SJCRH30 (cell line): ENCODE measurements at regions not wholly inside any gene's neighbourhood (a gene's known extent, or its start where the extent isn't known, plus 50 kb on each side); places are given as distances from the start of the nearest gene placed in this dataset.
"Not testable (repeated sequence)": the region's sequence is repeated elsewhere in the genome, so short reads cannot be mapped to it uniquely, and the experiment has no call there.

Experiments used
- DNase-seq, 2 experiments: peaks; one replicate each; pipeline ENCODE4 v3.0.0-alpha.2; 2015 to 2020
- H3K27ac ChIP-seq: fragments of 250-450 bp; sonication (Bioruptor Pico); 2 replicates; pipeline ENCODE4 v1.5.1; 2020; ENCODE audit warnings: mild to moderate bottlenecking, moderate library complexity
- H3K27me3 ChIP-seq: fragments of 250-450 bp; sonication (Bioruptor Pico); 2 replicates; pipeline ENCODE4 v1.5.1; 2020; ENCODE audit warnings: mild to moderate bottlenecking, moderate library complexity
- H3K36me3 ChIP-seq: fragments of 250-450 bp; sonication (Bioruptor Pico); 2 replicates; pipeline ENCODE4 v1.5.1; 2020; ENCODE audit warnings: mild to moderate bottlenecking, moderate library complexity
- H3K4me1 ChIP-seq: fragments of 250-450 bp; sonication (Bioruptor Pico); 2 replicates; pipeline ENCODE4 v1.5.1; 2020; ENCODE audit warnings: mild to moderate bottlenecking, moderate library complexity
- H3K4me3 ChIP-seq: fragments of 250-450 bp; sonication (Bioruptor Pico); 2 replicates; pipeline ENCODE4 v1.5.1; 2020; ENCODE audit warnings: mild to moderate bottlenecking, moderate library complexity
- H3K9me3 ChIP-seq: fragments of 250-450 bp; sonication (Bioruptor Pico); replicated peaks from 2 replicates; pipeline ENCODE4 v1.5.1; 2020; ENCODE audit warnings: mild to moderate bottlenecking, moderate library complexity

DNA sequence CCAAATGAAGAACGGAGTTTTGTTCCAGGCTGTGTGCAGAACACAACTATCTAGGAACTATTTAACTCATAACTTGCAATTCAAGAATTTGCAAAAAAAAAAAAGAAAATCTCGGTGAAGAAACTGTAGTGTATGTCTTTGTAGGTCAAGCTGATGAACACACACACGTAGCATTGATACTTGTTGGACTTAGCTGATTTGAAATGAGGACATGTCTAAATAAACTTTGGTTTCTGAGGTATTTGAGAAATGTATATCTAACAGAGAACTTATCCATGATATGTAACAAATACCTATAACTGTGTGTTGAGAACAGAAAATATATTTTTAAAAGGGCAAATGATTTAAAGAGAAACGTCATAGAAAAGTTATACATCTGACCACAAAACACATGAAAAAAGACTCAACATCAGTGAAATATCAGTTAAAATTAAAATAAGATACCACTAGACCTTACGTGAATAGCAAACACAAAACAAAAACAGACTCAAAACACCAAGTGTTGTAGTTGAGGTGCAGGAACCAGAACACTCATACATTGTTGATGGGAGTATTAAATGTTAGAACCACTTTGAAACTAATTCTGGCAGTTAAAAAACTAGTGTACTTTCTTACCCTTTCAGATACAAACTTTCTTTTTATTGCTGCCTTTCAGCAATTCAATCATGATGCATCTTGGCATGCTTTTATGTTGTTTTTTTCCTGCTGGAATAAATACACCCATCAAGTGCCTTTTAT, 1535.8 kb upstream of the PCDH10 start:
- no peaks in the 10 kb centered on the region for H3K9me3 ChIP-seq
- H3K4me3 ChIP-seq: no peak overlapping the region
- no peaks in the 10 kb centered on the region for H3K4me1 ChIP-seq
- H3K27ac ChIP-seq: no peak overlapping the region
- DNase-seq: no peak
- no peaks in the 10 kb centered on the region for H3K27me3 ChIP-seq
- H3K36me3 ChIP-seq: no peaks in the 10 kb centered on the region

DNA sequence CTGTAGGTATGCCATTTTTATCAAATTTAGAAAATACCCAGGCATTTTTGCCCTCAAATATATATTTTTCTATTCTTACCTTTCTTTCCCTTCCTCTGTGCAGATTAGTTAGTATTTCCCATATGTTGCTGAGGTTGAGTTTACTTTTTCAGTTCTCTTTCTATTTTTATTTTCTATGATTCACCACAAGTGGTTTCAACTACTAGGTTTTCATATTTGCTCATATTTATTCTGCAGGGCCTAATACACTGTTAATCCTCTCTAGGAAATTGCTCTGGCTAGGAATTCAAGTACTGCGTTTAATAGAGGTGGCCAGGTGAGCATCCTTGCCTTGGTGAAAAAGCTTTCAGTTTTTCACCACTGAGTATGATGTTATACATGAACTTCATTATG, 1535.3 kb upstream of the PCDH10 start:
- no peak for DNase-seq
- no peaks in the 10 kb centered on the region for H3K4me1 ChIP-seq
- H3K4me3 ChIP-seq: no peak overlapping the region
- no peaks in the 10 kb centered on the region for H3K9me3 ChIP-seq
- no peaks in the 10 kb centered on the region for H3K36me3 ChIP-seq
- no peaks in the 10 kb centered on the region for H3K27me3 ChIP-seq
- no peak overlapping the region for H3K27ac ChIP-seq

GRCh38 chr4:131632877-131633276, 1516.2 kb upstream of the PCDH10 start:
- Histone ChIP-seq H3K27me3 (no peaks in the 10 kb centered on the region), H3K36me3 (no peaks in the 10 kb centered on the region), H3K4me1 (no peaks in the 10 kb centered on the region), H3K4me3 (no peak overlapping the region), H3K27ac (no peak overlapping the region), H3K9me3 (no peaks in the 10 kb centered on the region)
- no peak for DNase-seq

- no peak overlapping the region for H3K4me3 ChIP-seq
- H3K4me1 ChIP-seq: no peaks in the 10 kb centered on the region
- H3K27ac ChIP-seq: no peak overlapping the region
- H3K36me3 ChIP-seq: no peaks in the 10 kb centered on the region
- no peaks in the 10 kb centered on the region for H3K27me3 ChIP-seq
- no peaks in the 10 kb centered on the region for H3K9me3 ChIP-seq
- no peak for DNase-seq
Measured at GRCh38 chr4:131635191-131635590, 1513.9 kb upstream of the PCDH10 start.

- Histone ChIP-seq H3K27ac (no peak overlapping the region), H3K4me3 (no peak overlapping the region), H3K36me3 (no peaks in the 10 kb centered on the region), H3K27me3 (no peaks in the 10 kb centered on the region), H3K9me3 (no peaks in the 10 kb centered on the region), H3K4me1 (no peaks in the 10 kb centered on the region)
- no peak for DNase-seq
Measured at GRCh38 chr4:131638781-131639180, 1510.3 kb upstream of the PCDH10 start.

- Histone ChIP-seq H3K27ac (no peak overlapping the region), H3K9me3 (no peaks in the 10 kb centered on the region), H3K36me3 (no peaks in the 10 kb centered on the region), H3K4me1 (no peaks in the 10 kb centered on the region), H3K4me3 (no peak overlapping the region), H3K27me3 (no peaks in the 10 kb centered on the region)
- peak; percentile 7 to 38 for DNase-seq
Measured at GRCh38 chr4:131644619-131645018, 1504.5 kb upstream of the PCDH10 start.

DNA sequence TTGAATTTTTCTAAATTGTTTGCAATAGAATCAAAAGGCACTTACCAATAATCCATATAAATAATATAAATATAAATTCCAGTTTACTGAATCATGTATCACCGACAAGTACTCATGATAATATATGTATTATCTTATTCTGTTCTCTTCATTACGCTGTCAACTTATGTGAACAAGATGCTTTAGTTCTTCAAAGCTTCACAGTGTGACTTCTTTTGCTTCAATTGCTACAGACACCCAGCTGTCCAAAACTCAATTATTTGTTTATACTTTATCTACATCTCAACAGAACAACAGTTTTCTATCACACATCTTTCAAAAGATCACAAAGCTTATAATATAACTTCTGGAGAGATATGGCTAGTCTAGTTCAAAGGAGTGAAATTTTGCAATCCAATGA, 1499.9 kb upstream of the PCDH10 start:
- H3K36me3 ChIP-seq: no peaks in the 10 kb centered on the region
- DNase-seq: no peak

GRCh38 chr4:131650951-131651350, 1498.1 kb upstream of the PCDH10 start:
- H3K36me3 ChIP-seq: no peaks in the 10 kb centered on the region
- no peaks in the 10 kb centered on the region for H3K27me3 ChIP-seq
- no peaks in the 10 kb centered on the region for H3K9me3 ChIP-seq
- DNase-seq: peak in 1 of 2 experiments; percentile 6
- no peaks in the 10 kb centered on the region for H3K4me1 ChIP-seq
- H3K4me3 ChIP-seq: no peak overlapping the region
- H3K27ac ChIP-seq: no peak overlapping the region

More for the DNA sequence above, 1499.9 kb upstream of the PCDH10 start:
- H3K4me1 ChIP-seq: no peaks in the 10 kb centered on the region
- H3K27ac ChIP-seq: no peak overlapping the region
- no peaks in the 10 kb centered on the region for H3K27me3 ChIP-seq
- no peaks in the 10 kb centered on the region for H3K9me3 ChIP-seq
- H3K4me3 ChIP-seq: no peak overlapping the region

- H3K27me3 ChIP-seq, H3K4me1 ChIP-seq, H3K9me3 ChIP-seq, H3K27ac ChIP-seq, H3K4me3 ChIP-seq, DNase-seq, H3K36me3 ChIP-seq: not testable (repeated sequence)
Measured at GRCh38 chr4:131683314-131683713, 1465.8 kb upstream of the PCDH10 start.

- Histone ChIP-seq H3K36me3 (no peaks in the 10 kb centered on the region), H3K27ac (no peak overlapping the region)
Measured at GRCh38 chr4:131721883-131722282, 1427.2 kb upstream of the PCDH10 start.

DNA sequence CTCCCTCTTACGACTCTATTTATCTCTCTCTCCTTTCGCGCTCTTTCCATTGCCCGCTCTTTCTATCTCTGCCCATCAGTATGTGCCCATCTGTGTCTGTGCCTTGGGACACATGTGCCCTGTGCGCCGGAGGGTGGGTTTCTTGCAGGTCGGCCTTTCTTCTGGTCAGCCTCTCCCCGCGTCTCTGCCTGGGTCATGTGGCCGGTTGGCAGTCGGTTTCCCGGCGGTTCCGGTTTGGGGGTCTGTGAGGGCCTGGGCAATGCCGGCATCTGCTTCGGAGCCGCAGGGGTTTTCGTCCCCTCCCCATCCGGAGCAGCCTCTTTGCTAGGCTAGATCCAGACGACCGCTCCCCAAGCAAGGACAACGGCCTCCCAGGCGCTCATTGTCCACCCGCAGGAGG, 1426.0 kb upstream of the PCDH10 start:
- H3K9me3 ChIP-seq, H3K27ac ChIP-seq, H3K4me3 ChIP-seq, DNase-seq, H3K27me3 ChIP-seq, H3K4me1 ChIP-seq, H3K36me3 ChIP-seq: not testable (repeated sequence)

More at GRCh38 chr4:131721883-131722282, 1427.2 kb upstream of the PCDH10 start:
- no peaks in the 10 kb centered on the region for H3K4me1 ChIP-seq
- H3K27me3 ChIP-seq: no peaks in the 10 kb centered on the region
- H3K9me3 ChIP-seq: no peaks in the 10 kb centered on the region
- no peak overlapping the region for H3K4me3 ChIP-seq
- no peak for DNase-seq

- H3K4me3 ChIP-seq, H3K27me3 ChIP-seq, H3K9me3 ChIP-seq, H3K27ac ChIP-seq, H3K36me3 ChIP-seq, H3K4me1 ChIP-seq: not testable (repeated sequence)
- DNase-seq: peak; percentile 29 to 32
Measured at GRCh38 chr4:131724847-131725246, 1424.2 kb upstream of the PCDH10 start.

DNA sequence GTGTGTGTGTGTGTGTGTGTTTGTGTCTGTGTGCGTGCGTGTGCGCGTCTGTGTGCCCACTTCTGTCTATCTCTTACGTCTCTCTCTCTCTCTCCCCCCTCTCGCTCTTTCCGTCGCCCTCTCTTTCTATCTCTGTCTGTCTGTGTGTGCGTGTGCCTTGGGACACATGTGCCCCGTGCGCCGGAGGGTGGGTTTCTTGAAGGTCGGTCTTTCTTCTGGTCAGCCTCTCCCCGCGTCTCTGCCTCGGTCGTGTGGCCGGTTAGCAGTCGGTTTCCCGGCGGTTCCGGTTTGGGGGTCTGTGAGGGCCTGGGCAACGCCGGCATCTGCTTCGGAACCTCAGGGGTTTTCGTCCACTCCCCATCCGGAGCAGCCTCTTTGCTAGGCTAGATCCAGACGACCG, 1423.6 kb upstream of the PCDH10 start:
- not testable (repeated sequence) for H3K36me3 ChIP-seq, H3K27me3 ChIP-seq, DNase-seq, H3K4me1 ChIP-seq, H3K27ac ChIP-seq, H3K9me3 ChIP-seq, H3K4me3 ChIP-seq

DNA sequence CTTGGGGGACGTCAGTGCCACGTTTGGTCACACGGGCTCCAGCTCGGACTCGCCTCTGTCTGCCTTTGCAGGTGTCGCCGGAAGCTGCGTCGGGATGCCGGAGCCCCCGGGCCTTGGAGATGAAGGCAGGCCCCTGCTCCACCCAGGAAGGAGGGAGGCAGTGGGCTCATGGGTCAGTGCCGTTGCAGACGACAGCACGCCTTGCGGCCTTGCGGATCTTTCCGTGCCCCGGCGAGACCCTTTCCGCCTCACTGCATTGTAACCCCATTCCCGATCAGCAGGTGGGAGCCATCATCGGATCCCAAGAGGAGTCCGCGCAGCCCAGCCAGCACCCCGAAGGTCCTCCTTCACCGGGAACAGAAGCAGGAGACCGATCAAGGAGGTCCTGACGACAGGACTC, 1422.2 kb upstream of the PCDH10 start:
- not testable (repeated sequence) for H3K4me3 ChIP-seq, DNase-seq, H3K36me3 ChIP-seq, H3K9me3 ChIP-seq, H3K4me1 ChIP-seq, H3K27me3 ChIP-seq, H3K27ac ChIP-seq

- H3K36me3 ChIP-seq, H3K27me3 ChIP-seq: not testable (repeated sequence)
Measured at GRCh38 chr4:131727418-131727817, 1421.7 kb upstream of the PCDH10 start.

GRCh38 chr4:131729205-131729604, 1419.9 kb upstream of the PCDH10 start:
- not testable (repeated sequence) for H3K27ac ChIP-seq, DNase-seq, H3K4me1 ChIP-seq, H3K4me3 ChIP-seq, H3K27me3 ChIP-seq, H3K9me3 ChIP-seq, H3K36me3 ChIP-seq

More at GRCh38 chr4:131727418-131727817, 1421.7 kb upstream of the PCDH10 start:
- H3K4me1 ChIP-seq, H3K9me3 ChIP-seq, H3K27ac ChIP-seq, H3K4me3 ChIP-seq, DNase-seq: not testable (repeated sequence)
